GM12864 (cell line): ENCODE measurements at regions not wholly inside any gene's neighbourhood (a gene's known extent, or its start where the extent isn't known, plus 50 kb on each side); places are given as distances from the start of the nearest gene placed in this dataset.

ENCODE experiments used
- DNase-seq: peaks from one replicate; pipeline ENCODE4 v3.0.0-alpha.2; 2011; ENCODE audit warnings: low read depth
- H3K4me3 ChIP-seq: 2 replicates; pipeline ENCODE4 v1.5.1; 2011; ENCODE audit warnings: mild to moderate bottlenecking, low read depth, low read length, control low read depth
- TF ChIP-seq, protein P1 (sequence below): IDR thresholded peaks from 2 replicates; pipeline ENCODE4 v1.5.1; 2011; ENCODE audit warnings: low read depth, mild to moderate bottlenecking, moderate library complexity, low read length, control low read depth, inconsistent platforms; ENCODE audit errors: missing control alignments

DNA sequence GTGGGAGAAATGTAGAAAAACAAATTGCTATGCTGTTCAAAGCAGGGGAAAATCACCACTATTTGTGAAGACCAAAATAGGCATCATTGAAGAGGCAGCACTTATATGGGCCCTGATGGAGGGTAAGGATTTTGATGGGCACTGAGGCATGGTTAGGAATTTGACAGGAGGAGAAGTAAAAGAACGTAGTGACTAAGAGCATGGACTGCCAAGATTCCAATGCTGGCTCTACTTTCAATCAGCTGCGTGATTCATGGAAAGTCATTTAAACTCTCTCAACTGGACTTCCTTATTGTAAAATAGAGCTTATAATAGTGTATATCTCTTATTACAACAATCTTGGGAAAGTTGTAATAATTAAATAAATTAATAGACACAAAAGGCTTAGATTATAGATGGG is 267.7 kb upstream of the G2E3 start:
- no peak for DNase-seq
- H3K4me3 ChIP-seq: no peak overlapping the region
- TF ChIP-seq, protein P1, sequence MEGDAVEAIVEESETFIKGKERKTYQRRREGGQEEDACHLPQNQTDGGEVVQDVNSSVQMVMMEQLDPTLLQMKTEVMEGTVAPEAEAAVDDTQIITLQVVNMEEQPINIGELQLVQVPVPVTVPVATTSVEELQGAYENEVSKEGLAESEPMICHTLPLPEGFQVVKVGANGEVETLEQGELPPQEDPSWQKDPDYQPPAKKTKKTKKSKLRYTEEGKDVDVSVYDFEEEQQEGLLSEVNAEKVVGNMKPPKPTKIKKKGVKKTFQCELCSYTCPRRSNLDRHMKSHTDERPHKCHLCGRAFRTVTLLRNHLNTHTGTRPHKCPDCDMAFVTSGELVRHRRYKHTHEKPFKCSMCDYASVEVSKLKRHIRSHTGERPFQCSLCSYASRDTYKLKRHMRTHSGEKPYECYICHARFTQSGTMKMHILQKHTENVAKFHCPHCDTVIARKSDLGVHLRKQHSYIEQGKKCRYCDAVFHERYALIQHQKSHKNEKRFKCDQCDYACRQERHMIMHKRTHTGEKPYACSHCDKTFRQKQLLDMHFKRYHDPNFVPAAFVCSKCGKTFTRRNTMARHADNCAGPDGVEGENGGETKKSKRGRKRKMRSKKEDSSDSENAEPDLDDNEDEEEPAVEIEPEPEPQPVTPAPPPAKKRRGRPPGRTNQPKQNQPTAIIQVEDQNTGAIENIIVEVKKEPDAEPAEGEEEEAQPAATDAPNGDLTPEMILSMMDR: no peak

DNA sequence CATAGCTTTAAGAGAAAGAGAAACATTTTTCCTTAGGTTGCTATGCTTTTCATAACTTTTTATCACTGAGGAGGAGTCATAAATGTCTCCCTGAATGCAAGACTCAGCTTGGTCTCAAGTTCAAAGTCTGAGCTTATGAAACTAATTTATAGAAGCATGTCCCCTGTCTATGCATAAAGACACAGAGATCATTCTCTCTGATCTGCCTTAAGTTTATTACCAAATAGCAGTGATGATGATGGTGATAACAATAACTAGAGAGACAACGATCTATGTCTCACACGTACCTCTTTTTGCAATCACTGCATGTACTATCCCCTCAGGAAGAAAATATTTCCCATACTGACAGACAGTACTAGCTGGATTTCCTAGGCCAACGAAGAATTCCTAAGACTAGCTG is 266.4 kb upstream of the G2E3 start:
- no peak overlapping the region for H3K4me3 ChIP-seq
- no peak for DNase-seq
- TF ChIP-seq, protein P1: no peak

DNA sequence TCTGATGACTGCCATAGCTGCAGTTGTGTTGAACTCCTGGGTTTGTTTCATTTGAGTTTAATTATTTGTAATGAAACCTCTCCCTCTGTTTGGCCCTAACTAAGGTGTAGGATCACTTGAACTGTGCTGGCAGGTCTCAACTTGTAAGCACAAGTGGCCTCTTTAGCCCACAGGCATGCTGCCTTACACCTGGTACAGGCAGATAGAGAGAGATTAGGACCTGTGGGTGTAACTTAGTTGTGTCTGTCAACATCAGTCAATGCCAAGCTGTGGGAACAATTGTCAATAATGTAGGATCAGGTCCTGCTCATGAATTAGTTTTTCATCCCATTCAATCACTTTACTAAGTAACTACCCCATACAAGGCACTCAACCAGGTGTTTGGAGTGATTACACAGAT is 263.0 kb upstream of the G2E3 start:
- H3K4me3 ChIP-seq: no peak overlapping the region
- no peak for DNase-seq
- TF ChIP-seq, protein P1: no peak

DNA sequence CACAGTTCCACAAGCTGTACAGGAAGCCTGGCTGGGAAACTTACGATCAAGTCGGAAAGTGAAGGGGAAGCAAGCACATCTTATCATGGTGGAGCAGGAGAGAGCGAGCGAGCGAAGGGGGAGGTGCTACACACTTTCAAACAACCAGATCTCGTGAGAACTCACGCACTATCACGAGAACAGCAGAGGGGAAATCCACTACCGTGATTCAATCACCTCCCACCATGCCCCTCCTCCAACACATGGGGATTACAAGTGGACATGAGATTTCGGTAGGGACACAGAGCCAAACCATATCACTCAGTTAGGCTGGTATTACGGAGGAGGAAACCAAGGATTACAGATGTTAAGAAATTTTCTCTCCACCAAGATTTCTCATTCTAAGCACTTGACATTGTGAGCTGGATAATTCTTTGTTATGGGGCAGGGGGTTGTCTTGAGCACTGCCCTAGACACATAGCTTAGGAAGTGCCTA is 262.0 kb upstream of the G2E3 start:
- no peak for DNase-seq
- TF ChIP-seq, protein P1: no peak

DNA sequence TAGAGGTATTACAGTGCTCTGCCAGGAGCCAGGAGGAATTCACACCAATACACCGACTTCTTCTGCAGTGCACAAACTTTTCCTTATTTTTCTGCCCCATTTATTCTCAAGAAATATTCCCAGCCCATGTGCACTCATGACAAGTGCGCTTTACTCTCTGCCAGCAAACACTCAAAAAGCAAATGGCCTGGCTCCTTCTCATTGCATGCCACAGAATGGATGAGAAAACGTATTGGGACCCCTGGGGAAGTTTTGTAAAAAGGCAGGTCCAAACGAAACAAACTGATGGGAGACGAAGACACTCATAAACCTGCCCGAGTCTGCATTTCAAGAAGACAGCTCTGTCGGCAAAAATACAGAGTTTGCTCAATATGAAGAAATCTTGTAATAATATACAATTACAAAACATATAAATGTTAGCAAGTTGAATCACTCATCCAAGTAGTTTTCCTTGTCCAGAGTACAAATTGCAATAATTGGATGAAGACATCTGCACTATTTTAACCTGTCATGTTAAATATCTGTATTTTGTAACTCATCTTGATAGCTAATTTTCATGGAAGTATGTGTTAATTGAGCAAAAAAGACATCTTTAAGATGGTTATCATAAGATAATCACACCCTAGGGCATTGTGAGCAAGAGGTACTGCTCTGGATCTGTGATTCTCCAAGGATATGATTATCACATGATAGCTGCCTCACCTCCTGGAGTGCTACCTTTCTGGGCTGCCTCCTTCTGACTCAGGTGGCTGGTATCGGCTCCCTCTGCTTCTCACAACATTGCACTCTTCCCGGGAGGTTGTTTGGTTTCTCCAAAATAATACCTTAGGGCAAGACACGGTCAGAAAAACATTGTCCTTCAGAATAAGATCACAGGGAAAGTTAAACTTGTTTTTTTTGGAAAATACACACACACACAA is 260.8 kb upstream of the G2E3 start:
- H3K4me3 ChIP-seq: no peak overlapping the region
- TF ChIP-seq, protein P1: no peak
- DNase-seq: no peak

More for the DNA sequence above, 262.0 kb upstream of the G2E3 start:
- H3K4me3 ChIP-seq: no peak overlapping the region

DNA sequence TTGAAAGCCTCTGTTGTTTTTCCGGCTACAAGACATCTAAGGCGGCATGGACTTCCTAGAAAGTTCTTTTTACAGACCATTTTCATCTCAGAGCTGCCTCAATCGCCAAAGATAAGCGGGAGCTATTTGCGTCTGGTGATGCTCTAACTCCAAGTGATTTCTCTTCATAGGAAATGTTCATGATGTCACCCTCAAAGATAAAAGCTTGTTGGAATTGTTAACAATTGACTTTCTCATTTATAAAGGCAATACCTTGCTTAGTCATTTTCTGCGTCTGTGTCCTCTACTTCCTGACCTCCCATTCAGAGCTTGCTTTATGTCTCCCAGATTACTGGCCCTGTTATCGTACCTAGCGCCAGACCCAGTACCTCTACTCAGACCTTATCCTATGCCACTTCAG is 259.0 kb upstream of the G2E3 start:
- DNase-seq: no peak
- TF ChIP-seq, protein P1: no peak
- H3K4me3 ChIP-seq: no peak overlapping the region
